ENCODE measurements at regions not wholly inside any gene's neighbourhood (a gene's known extent, or its start where the extent isn't known, plus 50 kb on each side); places are given as distances from the start of the nearest gene placed in this dataset.

GRCh38 chr20:4066551-4066950, 51.2 kb upstream of the RNF24 start:
- TF ChIP-seq CTCF (conservative IDR thresholded peaks at IDR 0.05; ENCODE audit: low read length) (no peak), EZH2phosphoT487 (IDR thresholded peaks at IDR 0.05; ENCODE audit: borderline replicate concordance) (no peak)
